Tongue (tissue), 1 donor: ENCODE measurements at regions not wholly inside any gene's neighbourhood (a gene's known extent, or its start where the extent isn't known, plus 50 kb on each side); places are given as distances from the start of the nearest gene placed in this dataset.

ENCODE experiments used
- DNase-seq: peaks from one replicate; pipeline ENCODE4 v3.0.0-alpha.2; 2015

- peak; percentile 44 for DNase-seq
Measured at GRCh38 chr9:120291050-120291449, 288.9 kb downstream of the CDK5RAP2 start.

DNA sequence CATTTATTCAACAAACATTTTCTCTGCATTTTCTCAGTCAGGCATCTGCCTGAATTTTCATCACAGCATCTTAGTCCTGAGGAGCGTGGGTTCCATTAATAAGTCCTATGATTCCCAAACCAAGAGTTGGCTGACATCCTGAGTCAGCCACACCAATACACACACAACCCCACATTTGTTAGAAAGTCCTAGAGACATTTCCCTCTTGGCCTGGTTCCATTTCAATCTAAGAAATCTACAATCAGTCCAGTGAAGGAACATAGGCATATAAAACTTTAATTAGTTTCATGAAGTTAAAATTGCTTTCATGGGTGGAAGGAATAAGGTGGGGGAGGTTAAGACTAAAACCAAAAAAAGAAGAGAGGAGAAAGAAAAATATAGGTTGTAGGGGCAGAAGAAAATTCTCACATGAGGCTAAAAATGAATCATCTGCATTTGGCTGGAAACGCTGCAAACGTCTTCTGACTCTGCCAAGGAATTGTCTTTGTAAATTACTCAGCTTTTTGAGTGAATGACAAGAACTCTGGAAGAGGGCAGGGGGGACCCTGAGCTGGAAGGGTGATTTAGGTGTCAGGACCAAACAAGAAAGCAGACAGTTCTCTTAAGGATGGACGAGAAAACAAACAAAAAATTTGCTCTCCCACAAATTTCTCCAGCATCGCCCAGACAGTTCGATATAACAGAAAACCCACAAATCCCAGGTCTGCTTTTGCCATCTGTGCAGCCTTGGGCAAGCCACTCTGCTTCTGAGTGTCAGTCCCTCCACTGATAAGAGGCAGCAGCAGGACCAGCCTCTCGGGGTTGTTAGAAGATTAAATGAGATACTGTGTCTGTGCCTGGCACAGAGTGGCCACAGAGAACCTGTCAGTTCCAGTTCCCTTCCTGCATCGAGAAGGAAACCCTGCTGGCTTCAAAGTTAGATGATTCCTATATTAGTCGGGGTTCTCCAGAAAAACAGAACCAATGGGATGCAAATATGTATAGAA, 289.7 kb downstream of the CDK5RAP2 start:
- peak; percentile 53 for DNase-seq

DNA sequence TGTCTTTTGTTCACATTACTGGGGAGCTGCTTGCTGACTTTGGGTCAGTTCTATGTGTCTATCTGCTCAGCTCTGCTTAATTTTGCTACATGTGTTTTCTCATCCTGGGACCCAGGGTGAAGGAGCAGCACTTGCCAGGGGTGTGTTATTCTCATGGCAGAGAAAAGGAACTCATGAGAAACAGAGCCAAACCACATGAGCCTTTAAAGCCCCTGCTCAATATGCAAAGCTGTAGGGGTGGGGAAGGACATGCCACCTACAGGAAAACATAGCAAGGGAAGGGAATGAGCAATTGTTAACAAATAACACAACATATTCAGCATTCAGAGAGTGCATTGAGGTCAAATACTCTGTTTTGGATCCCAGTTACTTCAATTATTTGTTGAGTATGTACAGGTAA, 290.9 kb downstream of the CDK5RAP2 start:
- DNase-seq, result no peak

GRCh38 chr9:120286530-120286929, 293.4 kb downstream of the CDK5RAP2 start:
- DNase-seq, result no peak

DNA sequence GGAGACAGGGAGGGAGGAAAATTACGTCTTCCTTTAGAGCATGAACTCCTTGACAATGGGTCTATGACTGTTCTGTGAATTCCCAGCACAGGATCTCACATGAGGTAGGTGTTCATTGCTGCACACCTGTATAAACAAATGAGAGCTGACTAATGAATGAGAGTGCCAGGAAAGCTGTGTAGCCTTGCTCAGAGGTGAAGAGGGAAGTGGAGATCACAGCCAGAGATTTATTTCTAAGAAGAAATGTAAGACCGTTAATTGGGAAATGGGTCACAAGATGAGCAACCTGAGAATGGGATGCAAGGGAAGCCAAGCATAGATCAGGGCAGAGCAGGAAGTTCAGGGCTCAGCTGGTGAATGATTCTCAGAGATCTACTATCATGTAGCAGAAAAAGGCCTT, 295.1 kb downstream of the CDK5RAP2 start:
- DNase-seq, result no peak

DNA sequence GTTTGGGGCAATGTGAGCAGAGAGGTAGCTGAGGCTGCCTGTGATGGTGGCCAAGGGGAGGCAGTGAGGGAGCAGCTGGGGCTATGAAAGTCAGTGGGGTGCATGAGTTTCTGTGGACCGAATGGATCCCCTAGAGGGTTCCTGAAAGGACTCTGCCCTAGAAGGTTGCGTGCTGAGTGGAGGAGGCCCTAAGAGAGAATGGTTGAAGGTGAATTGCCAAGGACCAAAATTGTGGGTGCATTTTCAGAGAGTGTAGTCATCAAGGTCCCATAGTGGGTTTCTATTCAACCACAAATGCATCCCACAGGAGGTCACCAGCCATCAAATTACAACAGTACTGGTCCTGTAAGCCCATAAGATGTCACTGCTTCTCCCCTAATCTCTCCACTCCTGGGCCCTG, 298.3 kb downstream of the CDK5RAP2 start:
- no peak for DNase-seq

GRCh38 chr9:120267929-120268328, 312.0 kb downstream of the CDK5RAP2 start:
- no peak for DNase-seq

- DNase-seq, result peak; percentile 72
Measured at GRCh38 chr9:120265791-120266190, 314.2 kb downstream of the CDK5RAP2 start.

DNA sequence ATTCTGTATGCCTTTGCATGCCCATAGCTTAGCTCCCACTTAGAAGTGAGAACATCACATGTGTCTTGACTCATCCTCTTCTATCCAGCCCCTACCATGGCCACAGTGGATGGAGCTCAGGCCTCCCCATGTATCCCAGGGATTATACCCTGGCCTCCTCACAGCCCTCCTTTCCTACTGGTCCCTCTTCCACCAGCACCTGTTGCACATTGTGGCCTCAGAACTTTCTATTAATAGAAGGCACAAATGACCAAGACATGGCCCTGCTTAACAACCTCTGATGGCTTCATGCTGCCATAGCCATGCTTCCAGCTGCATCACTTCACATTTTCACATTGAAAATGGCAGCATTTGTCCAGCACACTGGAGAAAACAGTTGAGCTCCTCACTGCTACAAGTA, 315.4 kb downstream of the CDK5RAP2 start:
- DNase-seq, result peak; percentile 68

GRCh38 chr9:120263836-120264235, 316.1 kb downstream of the CDK5RAP2 start:
- no peak for DNase-seq

DNA sequence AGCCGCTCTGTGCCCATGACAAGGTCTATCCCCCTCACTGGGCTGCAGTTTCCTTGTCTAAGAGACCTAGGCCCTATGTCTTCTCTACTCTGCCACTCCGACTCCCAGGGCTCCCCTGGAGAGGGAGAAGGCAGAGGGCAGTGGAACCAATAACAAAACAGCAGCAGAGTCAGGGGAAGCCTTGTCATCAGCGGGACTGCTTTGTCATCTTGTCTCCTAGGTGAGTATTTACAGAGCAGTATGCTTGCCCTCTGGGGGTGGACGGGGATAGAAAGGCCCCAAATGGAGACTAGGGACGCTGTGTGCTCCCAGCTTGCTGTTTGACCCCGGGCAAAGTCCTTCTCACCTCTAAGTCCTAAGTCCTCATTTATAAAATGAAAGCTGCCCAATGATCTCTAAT, 318.5 kb downstream of the CDK5RAP2 start:
- no peak for DNase-seq

DNA sequence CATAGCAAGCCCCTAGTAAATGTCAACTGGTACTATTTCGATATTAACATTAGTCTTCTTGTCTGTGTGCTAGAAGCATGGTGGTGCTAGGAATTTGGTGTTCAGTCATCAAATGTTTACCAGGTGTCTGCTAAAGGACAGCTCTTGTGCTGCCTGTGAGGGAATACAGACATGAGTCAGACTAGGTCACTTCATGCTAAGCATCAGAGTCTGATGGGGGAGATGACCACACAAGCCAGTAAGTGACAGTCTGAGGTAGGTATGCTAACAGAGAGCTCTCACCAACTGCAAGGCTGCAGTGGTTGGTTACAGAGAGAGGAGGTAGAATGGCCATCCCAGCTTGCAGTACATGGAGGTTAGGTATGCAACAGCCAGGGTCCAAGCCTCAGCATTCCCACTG, 320.9 kb downstream of the CDK5RAP2 start:
- no peak for DNase-seq

DNA sequence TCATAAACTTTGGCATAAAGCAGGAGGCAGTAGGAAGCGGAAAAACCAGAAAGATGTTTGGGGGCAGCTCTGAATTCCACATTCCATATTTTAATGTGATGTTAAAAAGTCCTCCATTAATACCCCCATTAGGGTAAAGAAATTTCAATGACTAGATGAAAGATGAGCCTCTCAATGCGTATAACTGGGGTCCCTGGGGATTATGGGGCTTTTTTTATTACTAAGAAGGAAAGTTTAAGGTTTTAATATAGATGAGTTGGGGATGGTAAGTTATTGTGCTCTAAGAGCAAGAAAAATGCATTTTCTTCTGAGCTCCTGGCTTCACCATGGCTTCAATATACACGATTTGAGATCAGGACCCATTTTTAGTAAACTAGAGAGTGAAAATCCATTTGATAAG, 321.9 kb downstream of the CDK5RAP2 start:
- no peak for DNase-seq

DNA sequence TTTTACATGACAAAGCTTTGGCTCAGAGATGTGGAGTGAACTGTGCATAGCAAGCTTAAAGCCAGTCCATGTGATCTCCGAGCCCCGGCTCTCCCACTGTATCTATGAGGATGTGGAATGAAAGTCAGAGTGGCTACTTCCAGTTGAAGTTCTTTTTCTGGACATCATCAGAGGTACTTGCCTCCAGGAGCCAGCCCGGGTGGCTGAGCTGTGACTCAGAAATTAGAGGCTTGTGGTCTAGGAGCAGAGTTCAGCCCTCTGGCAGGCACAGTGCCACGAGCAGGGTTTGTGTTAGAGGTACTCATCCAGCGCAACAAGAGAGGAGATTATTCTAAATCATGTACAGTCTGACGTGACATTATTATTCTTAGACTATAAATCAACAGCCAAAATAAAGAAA, 322.5 kb downstream of the CDK5RAP2 start:
- no peak for DNase-seq

GRCh38 chr9:120256146-120256545, 323.8 kb downstream of the CDK5RAP2 start:
- no peak for DNase-seq

GRCh38 chr9:120252248-120252647, 327.7 kb downstream of the CDK5RAP2 start:
- DNase-seq, result no peak

DNA sequence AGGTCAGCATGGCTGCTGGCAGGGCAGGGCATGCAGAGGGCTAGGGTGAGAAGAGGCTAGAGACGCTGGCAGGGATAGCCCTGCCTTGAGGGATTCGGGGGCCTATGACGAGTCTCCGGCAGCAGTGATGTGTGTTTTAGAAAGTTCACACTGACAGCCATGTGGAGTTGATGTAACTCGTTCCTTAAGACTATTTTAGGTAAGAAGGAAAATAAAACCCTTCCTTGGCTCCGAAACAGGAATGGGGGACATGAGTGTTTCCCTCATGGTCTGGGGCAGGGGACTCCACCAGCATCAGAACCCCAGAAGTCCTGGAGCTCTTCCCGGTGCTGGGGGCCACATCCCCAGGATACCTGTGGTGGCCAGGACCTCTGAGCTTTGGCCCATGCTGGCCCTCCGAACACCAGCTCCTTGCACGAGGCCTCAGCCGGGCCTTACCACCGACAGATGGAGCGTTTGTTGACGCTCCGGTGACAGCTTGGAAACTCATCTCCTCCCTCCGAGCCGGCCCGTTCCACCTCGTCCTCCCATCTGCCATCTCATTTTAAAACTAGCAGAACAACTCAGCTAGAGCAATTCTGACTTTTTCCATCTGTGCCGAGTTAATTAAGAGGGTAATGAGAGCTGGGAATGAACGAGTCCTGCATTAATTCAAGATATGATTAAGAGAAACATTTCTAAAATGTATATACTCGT, 337.7 kb downstream of the CDK5RAP2 start:
- DNase-seq, result no peak

- no peak for DNase-seq
Measured at GRCh38 chr9:120236596-120236995, 343.4 kb downstream of the CDK5RAP2 start.

- DNase-seq, result no peak
Measured at GRCh38 chr9:120235081-120235480, 344.9 kb downstream of the CDK5RAP2 start.

DNA sequence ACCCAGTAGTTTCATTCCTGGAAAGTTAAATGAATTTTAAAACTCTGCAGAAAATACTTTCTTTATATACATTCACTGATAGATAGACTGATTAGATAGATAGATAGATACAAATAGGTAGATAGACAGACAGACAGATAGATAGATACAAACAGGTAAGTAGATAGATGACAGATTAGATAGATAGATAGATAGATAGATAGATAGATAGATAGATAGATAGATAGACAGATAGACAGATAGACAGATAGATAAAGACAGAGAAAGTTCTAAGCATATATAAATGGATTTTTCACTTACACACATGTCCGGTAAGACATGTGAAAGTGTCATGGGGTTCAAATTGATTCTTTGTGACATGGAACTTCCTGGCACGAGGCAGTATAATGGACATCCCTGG, 349.7 kb downstream of the CDK5RAP2 start:
- DNase-seq, result no peak

DNA sequence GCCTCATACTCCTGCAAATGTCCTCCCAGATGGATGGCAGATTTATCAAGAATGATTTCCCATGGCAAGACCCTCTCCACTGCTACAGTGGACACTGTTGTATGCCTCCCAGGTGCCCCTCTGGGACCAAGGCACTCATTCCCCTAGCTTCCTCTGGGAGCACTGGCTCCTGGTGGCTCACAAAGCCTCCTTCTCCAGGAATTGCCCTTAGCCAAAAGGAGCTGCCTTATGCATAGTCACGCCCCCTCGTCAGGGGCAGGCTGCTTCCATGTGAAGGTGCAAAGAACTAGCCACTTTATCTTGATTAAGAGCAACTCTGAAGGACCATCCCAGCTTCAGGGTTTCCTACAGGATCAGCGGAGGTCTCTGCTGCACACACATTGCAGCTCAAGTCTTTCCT, 358.1 kb downstream of the CDK5RAP2 start:
- no peak for DNase-seq

- DNase-seq, result no peak
Measured at GRCh38 chr9:120214332-120214731, 365.6 kb downstream of the CDK5RAP2 start.

DNA sequence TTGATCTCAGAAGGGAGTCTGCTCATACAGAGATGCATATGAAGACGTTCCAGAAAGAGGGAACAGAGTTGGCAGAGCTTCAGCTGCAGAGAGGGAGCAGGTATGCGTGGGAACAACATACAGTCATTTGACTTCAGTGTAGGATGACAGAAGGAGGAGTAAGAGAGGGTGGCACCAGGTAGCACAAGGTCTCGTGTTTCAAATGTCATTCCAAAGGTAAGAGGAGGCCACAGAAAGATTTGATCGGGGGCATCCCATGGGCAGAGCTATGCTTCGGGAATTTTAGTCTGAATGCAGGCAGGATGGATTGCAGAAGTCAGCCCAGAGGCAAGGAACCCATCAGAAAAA, 367.1 kb downstream of the CDK5RAP2 start:
- no peak for DNase-seq
